Stimulated activated CD4-positive, alpha-beta T cell treated with anti-CD3 and anti-CD28 coated beads, TNF-alpha, amount 100 ng/mL, for 4 hours (primary cell): ENCODE measurements at regions not wholly inside any gene's neighbourhood (a gene's known extent, or its start where the extent isn't known, plus 50 kb on each side); places are given as distances from the start of the nearest gene placed in this dataset.

Source experiments
- DNase-seq, 3 experiments: peaks; one replicate each; pipeline ENCODE4 v3.0.0-alpha.2; 2020; ENCODE audit warnings: low read depth in 3 of 3

DNA sequence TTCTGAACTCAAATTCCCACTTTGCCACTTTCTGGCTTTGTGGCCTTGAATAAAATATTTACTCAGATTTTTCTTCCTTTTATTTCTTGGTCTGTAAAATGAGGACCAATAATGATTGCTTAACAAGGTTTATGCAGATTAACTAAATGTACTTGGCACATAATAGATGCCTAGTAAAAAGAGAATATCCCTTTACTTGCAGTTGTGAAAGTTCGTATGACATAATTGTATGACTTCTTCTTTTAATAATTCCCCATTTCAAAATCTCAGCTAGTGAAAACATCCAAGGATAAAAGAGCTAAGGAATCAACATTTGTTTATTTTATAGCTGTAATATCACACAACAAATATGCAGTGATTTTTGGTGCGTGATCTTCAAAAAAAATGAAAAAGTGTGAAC, 215.6 kb upstream of the ATP2B1 start:
- no peak for DNase-seq

DNA sequence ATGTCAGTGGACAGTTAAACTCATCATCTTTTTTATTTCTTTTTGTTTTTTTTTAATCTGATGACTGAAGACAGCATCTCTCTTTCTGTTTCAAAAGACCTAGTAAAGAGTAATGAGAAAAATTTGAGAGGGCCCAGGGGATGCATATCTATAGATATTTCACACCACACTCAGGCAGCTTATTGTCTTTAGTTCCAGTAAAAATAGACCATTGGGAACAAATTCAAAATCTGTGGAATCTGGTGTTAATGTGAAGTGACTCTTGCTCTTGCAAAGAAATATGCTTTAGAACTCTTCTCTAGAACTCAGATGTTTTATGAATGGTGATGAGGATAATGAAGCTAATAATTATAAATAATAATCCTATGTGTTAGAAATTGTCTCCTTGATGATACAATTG, 214.5 kb upstream of the ATP2B1 start:
- DNase-seq: no peak

GRCh38 chr12:89920866-89921265, 212.2 kb upstream of the ATP2B1 start:
- no peak for DNase-seq

DNA sequence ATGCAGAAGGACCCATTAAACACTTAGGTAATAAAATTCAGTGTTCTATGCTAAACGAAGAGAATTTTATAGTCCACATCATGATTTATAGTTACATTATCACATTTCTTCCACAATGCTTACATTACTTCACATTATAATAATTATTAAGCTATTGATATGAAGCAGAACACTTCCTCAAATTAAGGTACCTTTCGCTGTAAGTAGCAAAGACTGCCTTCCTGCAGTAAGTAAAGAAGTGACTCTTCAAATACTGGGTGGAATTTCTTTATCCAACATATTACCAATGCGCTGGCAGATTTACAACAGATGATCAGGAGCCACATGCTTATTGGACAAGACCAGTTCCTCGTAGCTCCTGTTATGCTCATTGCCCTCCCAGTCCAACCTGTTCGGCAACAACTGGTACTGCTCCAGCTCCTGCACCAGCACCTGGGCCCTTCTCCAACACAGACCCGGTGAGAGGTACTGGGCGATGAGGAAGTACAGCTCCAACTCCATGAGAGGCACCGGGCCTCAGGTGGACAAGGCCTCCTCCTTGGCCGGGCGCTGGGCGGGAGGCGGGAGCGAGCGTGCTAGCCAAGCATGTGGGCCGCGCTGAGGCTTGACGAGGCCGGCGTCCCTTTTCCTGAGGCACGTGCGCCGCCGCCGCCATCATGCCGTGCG, 210.7 kb upstream of the ATP2B1 start:
- DNase-seq: no peak

- DNase-seq: no peak
These were observed 209.7 kb upstream of the ATP2B1 start for GRCh38 chr12:89918172-89918846.

- no peak for DNase-seq
These were observed 201.1 kb upstream of the ATP2B1 start for GRCh38 chr12:89909753-89910152.

DNA sequence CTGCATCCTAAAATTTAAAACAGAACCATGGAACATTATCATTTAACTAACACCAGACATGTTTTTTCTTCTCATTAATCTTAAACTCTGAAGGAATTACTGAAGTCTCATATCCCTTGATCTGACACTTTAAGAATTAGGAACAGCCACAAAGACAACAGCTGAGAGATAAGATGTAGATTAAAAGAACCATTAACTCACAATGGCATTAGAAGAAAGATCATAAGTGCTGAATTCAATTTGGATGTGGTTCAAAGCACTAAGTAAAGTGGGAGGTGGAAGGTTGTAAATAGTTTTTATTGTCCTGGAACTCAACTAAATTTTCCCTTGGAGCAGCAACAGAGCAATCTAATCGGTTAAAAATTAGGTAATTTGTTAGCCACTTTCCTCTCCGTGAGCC, 199.0 kb upstream of the ATP2B1 start:
- no peak for DNase-seq

DNA sequence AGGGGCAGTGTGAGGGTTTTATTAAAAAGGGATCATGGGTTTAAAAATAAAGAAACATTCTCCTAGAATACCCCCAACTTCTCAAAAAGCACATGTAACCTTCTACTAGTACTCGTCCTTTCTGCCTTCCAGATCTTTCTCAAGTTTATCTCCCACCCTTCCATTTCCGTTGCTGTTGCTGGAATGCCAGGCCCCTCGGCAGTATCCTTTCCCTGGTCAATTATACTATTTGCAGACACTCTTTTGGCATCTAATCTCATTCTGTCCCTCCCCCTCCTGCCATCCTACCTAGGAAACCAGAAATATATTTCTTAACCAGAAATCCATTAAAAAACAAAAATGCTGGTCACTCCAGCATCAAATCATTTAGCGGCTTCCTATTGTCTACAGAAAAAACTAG, 198.2 kb upstream of the ATP2B1 start:
- no peak for DNase-seq

DNA sequence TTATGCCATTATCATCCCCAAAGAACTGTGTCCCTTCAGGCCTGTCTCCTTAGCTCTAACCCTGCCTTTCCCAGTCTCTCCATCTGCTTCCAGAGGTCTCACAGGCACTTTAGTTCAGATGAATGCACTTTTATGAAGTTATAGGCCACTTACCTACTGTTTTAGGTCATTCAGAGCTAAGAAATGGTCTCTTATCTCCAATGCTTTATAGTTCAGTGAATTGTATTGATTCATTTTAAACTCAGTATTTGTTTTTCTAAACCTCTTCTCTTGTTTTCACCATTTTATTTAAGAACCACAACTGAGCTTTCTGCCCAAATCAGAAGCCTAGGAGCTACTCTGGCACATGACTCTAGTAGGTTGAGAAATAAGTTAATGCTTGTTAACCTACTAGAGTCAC, 197.5 kb upstream of the ATP2B1 start:
- no peak for DNase-seq

DNA sequence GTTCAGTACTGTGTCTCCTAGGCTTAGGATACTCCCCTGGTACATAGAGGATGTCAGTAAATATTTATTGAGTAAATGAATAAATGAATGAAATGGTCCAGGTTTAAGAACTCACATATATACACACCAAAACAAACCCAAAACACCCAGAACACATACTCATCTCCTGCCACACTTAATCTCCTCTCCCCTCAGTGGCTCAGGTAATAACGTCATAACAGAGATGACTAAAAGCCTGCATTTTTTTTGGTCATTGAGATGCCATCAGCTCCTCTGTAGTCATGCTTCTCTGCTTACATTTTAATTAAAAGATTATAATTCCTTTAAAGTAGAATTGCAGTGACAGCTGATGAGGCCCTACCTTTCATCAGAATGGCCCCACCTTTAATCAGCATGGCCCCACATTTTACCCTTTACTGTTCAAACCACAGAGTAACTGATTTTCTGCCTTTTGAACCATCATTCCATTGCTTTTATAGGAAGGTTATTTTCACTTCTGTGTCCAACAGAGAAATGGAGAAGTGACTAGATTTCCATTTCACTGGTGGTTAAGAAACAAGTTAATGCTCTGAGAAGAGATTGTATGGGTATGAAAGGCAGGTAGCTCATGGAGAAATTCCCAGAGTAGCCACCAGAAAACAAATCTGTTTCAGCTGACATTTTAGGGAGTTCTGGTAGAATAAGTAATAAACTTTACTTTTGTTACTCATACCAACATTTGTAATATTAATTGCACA, 193.4 kb upstream of the ATP2B1 start:
- no peak for DNase-seq

- DNase-seq: no peak
These were observed 192.7 kb upstream of the ATP2B1 start for GRCh38 chr12:89901319-89901718.

DNA sequence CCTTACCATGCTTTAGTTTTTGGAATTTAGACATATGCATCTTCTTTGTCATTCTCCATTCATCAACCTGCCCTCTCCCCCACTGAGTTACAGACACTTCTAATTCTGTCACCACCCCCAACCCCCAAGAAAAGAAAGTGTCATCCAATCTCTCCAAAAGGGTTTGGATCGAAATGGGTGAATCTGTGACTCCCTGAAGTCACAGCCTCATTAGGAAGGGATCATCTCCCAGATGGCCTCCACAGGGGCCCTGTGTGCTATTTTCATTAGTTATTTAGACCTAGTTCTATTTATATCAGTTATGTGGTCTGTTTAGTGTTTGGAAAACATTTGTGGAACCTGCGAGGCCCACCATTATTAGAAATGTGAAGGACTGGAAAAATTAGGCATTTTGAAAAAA, 191.0 kb upstream of the ATP2B1 start:
- DNase-seq: no peak

DNA sequence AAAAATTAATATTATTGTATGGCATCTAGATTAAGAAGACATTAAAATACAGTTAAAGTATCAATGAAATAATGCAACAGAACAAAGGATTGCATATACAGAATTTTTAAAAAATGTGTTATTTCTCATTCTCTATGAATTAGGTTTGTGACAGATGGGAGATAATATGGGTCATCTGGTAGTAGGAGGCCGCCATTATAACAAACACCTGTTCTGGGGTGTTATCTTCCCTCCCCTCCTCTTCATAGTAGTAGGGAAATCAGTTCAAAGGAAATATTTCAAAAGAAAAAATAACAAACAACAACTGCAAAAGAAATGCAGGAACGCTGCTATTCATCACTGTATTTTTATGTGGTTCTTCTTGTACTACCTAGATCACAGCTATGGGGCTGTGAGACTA, 187.0 kb upstream of the ATP2B1 start:
- DNase-seq: no peak

DNA sequence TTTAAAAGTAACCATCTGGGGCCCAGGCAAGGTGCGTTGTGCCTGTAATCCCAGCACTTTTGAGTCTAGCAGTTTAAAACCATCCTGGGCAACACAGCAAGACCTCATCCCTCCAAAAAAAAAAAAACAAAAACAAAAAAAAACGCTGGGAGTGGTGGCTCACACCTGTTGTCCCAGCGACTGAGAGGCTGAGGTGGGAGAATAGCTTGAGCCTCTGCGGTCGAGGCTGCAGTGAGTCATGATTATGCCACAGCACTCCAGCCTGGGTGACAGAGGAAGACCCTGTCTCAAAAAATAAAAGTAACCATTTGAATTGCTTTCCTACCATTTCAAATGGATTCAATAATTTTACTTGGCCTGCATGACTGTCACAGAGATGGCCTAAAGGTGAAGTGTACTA, 186.5 kb upstream of the ATP2B1 start:
- no peak for DNase-seq

DNA sequence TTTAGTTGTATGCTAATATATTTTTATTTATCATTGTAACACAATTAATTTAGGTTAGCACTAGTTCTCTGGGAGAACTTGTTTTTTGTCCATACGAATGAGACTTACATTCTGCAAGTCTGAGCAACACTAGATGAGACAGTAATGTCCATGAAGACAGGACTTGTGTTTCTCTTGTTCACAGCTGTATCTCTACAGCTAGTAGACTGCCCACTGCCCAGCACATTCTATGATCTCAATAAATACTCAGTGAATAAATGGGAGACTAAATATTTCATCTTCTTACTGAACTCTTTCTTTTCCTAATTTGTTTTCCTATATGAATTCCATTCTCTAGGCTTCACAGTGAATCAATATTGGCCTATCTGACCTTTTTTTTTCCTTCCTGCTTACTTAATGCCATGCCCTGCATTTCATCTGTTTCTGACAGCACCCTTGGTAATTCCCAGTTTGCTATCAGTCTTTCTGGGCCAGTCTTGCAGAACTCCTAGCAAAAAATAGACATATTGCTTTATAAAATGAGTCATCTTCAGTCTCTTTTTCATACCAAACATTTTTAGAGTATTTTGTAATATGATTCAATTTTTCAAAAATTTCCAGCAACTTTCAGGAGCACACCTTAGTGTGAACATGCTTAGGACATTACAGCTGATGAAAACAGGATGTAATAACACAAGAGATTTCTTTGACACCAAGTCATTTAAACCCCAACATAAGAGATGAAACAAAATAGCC, 185.5 kb upstream of the ATP2B1 start:
- no peak for DNase-seq

GRCh38 chr12:89892436-89892835, 183.8 kb upstream of the ATP2B1 start:
- DNase-seq: no peak

GRCh38 chr12:89891933-89892332, 183.3 kb upstream of the ATP2B1 start:
- DNase-seq: no peak

GRCh38 chr12:89890161-89890560, 181.5 kb upstream of the ATP2B1 start:
- no peak for DNase-seq

DNA sequence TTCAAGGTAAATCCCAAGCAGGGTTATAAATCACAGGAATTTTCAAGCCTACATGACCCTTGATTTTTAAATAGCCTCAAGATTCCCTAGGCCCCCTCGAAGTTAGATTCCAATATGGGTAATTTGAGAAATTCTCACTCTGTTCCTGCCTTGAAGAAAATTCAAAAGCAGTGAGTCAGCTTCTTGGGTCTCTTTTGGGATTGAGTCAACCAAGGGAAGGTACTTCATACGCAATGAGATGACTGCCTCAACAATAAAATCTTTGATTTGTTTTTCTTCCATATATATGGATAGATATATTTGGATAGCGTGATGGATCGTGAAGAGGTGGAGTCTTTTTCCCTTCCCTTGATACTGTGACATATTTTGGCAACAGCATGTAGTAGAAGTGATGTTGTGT, 180.4 kb upstream of the ATP2B1 start:
- DNase-seq: no peak

GRCh38 chr12:89884952-89885351, 176.3 kb upstream of the ATP2B1 start:
- DNase-seq: no peak

GRCh38 chr12:89884416-89884898, 175.8 kb upstream of the ATP2B1 start:
- DNase-seq: no peak
